ENCODE measurements at regions not wholly inside any gene's neighbourhood (a gene's known extent, or its start where the extent isn't known, plus 50 kb on each side); places are given as distances from the start of the nearest gene placed in this dataset.

DNA sequence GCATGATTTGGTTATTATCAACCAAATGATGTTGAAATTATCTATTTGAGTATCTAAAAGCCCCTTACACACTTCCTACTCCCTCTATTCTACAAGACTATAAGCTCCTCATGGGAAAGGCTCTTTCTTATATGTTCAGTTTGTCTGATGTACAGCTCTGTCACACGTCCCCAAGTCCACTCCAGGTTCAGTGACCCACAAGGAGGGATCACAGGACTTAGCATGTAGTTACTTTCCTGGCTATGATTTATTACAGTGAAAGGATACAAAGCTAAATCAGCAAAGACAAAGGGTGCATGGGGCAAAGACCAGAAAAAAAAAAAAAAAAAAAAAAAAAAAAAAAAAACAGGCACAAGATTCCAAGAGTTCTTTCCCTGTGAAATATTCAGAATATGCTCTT is 125.6 kb upstream of the TMEM106B start:
- DNase-seq = no peak

DNA sequence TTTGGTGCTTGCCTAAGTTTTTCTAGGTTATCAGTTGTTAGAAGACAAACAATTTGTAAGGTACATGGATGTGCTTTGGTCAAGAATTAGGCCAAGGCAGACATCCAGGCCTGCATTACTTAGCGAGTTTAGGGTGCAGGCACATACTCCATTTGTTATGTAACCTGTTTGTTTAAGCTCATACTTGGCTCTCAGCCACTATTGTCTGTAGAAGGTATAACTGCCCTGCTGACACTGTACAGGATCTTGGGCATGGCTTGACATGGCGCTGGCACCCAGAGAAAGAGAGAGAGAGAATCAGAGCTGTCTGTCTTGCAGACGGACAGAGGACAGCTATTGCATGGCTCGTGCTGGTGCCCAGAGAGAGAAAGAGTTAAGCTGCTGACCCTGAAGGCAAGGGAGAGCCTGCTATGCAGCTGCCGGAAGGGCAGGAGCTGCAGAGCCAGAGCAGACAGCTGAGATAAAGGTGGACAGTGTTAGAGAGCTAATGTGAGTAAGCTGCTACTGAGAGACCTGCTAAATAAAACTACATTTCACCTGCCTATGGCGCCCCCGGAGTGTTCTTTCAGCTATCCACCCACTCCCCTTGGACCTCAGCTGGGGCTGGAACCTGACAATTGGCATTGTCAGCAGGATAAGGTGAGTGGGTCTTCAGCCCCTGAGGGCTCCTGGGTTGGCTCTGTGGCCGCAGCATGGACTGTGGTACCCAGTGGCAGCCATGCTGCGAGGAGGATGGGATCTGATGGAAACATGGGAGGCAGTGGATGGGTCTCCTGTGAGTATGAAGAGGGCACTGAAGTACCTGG is 120.9 kb upstream of the TMEM106B start:
- no peak for DNase-seq

DNA sequence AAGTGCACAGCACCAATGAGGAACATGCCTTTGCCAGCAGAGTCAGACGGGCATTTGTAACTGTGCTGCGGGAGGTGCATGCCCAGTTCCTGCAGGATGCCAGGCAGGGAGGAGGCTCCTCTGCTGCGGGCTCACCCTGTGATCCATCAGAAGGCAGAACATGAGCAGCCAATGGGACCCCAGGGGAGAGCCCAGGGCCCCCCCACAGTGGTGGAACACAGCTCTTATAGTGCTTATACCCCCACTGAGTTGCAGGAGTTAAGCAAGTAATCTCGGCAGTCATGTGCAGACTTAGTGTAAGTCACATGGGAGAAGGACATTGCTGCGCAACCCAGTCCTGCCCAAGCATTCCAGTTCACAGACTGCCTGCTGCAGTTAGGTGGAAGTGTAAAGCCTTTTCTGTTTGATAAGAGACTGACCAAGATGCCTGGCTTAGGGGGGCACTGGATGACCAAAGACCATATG is 120.3 kb upstream of the TMEM106B start:
- DNase-seq = no peak

DNA sequence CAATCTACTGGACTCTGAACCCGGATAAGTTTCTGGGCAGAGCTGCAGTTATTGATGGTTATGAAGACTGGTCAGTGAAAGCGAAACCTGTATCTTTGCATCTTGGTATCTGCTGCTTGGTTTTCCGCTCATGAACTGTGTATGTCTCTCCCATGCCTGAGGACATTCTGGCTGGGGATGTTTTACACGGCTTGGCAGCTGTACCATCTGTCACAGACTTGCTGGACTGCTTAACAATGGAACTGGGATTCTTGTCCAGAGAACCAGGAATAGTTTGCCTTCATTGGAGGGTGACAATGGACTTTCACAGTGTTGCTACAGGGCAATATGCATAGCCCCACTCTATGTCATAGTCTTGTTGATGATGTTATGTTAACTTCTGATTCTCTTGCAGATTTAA is 119.9 kb upstream of the TMEM106B start:
- no peak for DNase-seq

DNA sequence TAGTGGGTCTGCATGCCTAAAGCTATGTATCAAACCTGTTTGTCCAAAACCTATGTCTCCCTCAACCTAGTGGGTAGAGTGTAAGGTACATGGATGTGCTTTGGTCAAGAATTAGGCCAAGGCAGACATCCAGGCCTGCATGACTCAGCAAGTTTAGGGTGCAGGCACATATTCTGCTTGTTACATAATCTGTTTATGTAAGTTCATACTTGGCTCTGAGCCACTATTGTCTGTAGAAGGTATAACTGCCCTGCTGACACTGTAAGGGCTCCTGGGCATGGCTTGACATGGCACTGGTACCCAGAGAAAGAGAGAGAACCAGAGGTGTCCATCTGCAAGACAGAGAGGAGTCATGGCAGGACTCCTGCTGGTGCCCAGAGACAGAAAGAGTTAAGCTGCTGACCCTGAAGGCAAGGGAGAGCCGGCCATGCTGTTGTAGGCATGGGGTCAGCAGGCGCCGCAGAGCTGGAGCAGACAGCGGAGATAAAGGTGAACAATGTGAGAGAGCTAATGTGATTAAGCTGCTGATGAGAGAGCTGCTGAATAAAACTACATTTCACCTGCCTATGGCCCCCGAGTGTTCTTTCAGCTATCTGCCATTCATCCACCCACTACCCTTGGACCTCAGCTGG is 118.5 kb upstream of the TMEM106B start:
- DNase-seq = no peak

DNA sequence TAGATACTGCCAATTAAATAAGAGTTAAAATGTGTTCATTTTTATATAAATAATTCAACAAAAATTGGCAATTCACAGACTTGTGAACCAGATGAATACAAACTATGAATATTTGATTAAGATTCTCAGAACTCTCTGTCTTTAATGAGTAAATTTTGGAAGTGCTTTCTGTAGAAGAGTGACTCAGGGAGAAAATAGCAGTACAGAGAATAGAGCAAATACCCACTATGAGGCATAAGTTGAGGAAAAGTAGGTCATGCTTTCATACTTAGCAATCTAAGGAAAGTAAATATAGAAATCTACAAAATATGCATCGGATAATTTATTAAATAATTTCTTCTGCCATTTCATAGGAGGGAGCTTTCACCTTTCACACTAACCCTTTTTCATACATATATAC is 117.7 kb upstream of the TMEM106B start:
- DNase-seq = no peak

DNA sequence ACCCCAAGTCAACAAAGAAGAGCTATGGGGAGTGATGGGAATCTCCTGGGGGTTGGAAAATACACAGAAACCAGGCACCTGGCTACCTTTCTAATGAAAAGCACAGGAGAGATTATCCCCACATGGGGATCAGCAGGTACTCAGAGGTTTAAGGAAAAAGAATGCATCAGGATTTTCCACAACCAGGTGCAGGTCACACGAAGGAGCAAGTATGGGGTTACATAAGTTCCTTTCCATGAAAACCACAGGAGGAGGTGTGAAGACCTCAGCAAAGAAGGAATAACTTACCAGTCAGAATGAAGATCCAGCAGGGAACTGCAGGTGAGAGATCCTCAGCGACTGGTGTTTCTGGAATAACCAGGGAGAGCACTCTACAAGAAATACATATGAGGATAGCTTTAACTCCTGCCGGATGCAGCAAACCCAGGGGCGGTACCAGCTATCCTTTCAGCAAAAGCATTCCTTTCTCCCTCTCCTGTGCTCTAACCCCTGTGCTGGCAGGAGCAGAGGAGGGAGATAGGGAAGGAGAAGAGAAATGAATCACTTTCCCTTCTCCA is 116.7 kb upstream of the TMEM106B start:
- DNase-seq = no peak

DNA sequence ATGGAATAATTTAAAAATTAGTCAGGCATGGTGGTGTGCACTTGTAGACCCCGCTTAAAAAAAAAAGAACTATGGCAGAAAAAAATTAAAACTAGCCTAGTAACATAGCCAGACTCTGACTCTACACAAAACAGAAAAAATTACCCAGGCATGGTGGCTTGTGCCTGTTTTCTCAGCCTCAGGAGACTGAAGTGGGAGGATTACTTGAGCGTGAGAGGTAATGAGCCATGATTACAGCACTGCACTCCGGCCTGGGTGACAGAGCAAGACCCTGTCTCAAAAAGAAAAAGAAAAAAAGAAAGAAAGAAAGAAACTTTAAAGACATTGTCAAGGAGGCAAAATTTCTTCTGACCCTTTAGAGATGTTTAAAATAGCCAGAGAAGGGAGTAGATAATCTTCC is 109.0 kb upstream of the TMEM106B start:
- DNase-seq = no peak

DNA sequence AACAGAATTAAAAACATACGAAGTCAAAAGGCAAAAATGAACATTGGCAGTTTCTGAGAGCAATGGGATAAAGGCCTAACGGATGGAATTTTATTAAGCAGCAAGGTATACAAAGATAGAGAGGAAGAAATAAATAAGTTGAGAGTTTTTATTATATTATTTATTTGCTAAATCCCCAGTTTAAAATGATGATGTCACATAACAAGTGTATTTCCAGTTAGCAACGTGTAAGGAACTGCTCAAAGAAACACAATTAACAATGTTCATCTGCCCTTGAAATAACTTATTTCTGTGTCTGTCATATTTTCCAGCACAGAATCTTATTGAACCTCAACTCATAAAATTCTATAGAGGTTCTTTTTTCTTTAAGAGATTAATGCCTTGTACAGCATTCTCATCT is 108.6 kb upstream of the TMEM106B start:
- no peak for DNase-seq

DNA sequence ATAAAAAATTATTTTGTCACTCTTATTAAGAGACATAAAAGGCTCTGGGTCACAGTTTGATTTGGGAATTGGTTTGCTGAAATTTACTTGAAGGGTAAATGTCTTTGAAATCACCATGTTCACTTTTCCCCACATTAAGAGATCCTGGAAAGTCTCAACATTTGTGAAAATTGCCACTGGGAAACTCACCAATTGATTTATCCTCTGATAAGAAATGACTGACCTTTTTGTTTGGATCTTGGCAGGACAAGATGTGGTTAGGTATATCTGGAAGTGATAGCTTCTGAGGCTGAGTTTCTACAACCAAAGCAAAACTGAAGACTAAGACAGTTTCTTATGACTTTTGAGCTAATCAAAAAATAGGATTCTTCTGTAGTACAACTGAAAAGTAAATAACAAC is 107.1 kb upstream of the TMEM106B start:
- no peak for DNase-seq

DNA sequence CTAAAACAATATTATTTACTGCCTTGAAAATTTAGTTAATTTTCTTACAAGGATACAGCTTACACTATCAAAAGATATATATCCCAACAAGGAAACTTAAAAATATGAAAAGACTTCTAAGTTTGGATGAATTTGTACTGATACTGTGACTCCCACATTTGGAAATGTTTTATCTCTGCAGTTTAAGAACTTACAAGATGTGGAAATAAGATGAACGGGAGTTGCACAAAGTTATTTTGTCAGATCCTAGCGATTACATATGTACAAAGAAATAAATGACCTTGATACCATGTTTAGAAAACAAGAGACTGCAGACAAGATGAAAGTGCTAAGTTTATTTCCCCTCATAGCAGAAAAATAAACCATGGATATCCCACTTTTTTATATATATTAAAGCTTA is 103.7 kb upstream of the TMEM106B start:
- DNase-seq = no peak

DNA sequence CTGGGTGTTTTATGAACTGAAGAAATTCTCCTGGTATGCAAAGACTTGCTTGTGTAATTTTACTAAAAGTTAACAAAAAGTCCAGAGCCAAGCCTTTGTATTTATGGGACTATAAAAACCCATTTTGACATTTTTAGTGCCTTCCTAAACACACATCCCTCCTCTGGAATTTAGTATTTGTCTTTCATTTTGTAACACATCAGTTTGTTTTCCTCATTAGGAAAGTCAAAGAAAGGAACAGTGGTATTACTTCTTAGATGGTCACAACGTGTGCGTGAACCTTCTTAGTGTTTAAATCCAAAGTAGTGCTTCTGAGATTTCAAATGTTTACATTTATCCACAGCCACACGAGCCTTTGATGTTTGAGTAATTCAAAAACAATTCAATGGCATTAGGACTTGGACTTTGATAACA is 103.2 kb upstream of the TMEM106B start:
- DNase-seq = no peak

DNA sequence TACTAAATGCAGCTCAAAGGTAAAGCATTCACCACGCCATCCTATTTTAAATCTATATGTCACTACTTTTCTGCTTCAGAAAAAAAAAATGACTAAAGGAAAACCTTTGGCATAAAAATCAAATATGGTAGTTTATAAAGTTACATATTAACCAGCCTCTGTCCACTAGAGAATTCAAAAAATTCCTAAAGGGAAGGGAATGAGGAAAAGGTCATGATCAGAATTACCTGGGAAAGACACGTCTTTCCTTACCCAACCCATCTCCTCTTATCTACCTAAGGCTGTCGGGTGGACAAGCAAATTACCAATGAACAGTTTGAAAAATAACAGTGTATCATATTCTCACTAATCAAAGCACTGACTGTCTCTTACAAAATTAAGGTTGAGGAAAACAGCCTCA is 100.7 kb upstream of the TMEM106B start:
- DNase-seq = no peak

DNA sequence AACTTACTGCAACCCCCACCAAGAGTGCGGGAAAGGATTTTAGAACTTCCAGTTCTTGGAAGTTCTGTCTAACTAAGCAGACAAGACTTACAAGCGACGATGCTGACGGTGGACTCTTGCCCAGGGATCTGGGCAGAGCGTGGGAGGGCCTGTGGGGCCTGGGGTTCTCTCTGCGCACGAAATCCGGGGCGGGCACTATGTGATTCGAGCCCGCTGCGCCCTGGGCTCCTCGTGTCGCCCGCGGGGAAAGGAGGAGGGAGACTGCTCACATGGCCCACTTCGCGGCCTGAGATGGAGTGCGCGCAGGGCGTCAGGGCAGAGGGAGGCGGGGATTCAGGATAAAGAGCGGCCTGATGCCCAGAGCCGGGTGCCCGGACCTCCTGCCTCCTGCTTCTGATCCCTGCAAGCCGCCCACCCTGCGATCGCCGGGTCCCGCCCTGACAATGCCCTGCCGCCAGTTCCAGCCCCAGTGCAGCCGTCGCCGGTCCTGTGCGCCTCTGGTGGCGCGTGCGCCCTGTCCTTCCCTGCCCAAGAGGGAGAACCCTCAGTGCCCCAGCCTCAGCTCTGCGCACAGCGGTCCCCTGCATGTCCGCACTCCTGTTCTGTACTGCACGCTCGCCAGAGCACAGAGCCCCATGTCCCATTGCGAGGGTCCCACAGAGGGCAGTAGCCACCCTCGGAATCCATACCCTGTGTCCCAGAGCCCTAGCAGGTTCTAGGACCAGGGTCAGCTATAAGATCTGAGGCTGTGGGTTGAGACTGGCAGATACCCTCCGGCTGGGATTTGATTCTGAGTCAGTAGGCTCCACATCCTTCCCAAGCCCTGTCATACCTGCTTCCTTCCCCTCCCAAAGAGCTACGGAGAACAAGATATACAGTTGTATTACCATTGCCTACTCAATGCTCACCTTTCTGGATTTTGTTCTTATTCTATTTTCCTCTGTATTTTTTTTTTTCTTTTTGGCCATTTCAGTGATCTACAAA is 99.4 kb upstream of the TMEM106B start:
- DNase-seq = peak; percentile 12

DNA sequence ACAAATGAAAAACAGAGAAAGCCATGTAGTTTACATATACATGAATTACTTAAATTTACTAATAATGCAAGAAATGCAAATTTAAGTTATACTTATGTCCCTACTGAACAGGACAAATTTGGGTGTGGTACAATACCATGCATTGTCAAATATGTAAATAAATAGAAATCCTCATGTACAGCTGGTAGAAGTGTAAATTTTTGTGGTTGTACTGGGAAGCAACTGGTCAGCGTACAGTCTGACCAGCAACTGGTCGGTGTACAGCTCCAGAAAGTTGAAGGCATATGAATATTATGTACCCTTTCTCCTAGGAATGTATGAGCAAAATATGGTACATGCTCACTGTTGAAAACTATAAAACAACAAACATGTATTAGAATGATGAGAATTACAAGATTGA is 93.9 kb upstream of the TMEM106B start:
- no peak for DNase-seq

DNA sequence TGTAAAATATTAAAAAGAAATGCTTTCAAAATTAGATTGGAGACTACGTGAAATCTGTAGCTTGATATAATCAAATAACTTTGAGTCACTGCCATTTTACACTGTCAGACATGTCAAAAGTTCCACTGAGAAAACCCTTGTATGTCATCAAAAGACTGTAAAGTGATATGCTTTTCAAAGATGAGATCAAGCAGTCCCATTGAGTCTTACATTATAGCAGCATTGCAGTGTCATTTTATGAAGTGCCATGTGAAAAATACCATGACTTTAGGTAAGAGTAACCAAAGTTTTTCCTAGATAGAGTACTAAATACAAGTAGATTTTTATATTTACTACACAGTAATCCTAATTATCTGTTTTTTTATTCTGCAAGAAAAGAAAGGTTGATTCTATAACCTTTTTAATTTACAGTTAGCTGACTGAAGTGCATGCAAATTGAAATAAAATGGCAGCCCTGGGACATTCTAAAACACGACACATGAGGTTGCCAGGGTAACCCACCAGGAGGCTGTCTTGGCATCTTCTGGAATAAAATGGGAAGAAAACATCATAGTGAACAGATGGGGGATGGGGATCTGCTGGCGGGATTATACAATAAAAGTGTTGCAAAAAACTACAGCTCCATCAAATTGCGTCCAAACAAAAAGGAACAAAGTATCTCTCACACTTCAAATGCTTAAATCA is 91.3 kb upstream of the TMEM106B start:
- DNase-seq = no peak

DNA sequence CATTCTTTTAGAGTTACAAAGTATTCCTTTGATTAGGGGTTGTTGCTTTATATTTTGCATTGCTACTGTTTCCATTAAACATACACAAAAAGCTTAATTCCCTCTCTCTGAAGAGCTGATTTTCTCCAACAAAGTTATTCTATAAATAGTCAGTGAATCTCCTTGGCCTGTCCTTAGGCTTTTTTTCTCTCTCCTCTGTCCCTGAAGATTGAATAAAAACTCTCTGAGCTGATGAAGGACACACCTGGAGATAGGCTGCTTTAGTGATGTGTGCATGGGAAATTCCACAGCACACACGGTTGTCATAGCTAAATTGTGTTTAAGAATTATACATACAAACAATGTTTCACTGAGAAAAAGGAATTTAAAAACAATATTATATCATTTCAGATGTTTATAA is 90.5 kb upstream of the TMEM106B start:
- no peak for DNase-seq

DNA sequence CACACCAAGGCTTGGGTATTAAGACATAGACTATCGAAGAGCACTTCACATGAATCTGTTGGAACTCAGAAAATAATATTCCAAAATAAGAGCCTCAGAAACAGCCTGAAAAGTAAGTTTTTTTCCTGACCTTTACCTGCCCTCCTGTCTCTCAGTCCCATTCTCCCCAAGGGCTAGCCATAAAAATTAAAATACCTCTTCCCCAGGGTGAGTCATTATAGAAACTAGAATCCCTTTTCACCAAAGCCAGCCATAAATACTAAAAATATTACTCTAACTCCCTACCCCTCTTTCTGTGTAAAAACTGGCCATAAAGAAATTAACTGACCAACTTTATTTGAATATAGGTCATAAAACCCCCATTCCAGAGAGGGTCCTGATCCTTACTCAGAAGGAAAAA is 87.9 kb upstream of the TMEM106B start:
- no peak for DNase-seq

DNA sequence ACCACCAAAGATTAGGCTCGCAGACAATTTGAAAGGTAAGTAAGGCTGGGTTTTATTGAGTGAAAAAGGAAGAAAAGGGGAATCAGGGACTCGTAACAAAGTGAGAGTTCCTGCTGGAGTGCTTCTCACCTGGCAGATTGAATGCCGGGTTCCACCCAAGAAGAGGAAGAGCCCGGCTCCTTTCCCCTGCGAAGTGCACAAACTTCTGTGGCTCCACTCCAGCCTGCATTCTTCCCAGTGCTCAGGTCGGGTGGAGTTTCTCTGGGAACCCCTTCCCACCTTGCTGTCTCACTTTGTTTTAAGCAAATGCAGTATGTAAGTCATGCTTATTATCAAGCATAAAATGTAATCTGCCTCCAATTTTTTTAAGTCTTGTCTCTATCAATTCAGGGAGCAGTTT is 87.1 kb upstream of the TMEM106B start:
- no peak for DNase-seq

DNA sequence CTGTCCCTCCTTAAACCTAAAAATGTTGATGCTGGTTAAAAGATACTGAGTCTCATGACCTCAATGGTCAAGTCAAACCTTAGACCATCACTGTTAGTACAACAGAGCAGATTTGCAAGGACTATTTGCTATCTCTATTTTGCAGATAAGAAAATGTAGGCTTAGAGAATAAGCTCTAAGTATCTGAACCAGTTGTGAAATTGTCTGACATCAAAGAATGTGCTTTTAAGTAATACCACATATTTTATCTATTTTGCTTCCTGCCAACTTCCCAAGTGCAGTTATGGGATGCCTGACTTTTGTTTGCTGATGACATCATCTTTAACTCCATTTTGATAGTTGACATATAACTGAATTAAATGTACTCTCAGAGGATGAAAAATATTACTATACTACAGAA is 83.6 kb upstream of the TMEM106B start:
- no peak for DNase-seq

DNA sequence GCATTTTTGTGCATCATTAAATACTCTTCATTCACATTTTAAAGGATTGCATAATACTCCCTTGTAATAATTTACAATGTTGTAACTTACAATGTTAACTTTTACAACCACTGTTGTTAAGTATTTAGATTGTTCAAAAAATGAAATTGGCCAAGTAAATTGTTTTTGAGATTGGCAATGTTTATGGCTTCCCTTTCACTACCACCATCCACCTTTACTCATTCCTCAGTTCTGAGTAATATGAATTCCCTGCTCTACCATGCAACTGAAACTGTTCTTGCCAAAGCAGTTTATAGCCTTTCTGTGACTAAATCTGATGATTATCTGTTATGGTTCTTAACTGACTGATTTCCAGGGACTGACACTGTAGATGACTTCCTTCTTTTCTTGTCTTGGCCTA is 80.5 kb upstream of the TMEM106B start:
- no peak for DNase-seq

DNA sequence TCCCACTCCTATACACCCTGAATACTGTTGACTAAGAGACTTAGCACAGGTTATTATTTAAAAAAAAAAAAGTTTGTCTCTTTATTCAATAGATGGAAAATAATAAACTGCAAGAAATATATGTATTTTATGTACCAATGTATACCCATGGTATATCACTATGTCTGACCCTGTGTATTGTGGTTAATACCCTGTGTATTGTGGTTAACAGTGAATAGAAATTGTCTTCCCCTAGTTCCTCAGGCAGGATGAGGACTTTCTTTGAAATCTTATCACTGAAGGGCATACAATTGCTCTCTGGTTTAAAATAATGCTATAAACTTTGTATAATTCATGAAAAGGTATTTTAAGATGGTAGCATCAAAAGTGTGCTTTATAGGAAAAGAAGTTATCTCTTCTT is 80.0 kb upstream of the TMEM106B start:
- DNase-seq = no peak

DNA sequence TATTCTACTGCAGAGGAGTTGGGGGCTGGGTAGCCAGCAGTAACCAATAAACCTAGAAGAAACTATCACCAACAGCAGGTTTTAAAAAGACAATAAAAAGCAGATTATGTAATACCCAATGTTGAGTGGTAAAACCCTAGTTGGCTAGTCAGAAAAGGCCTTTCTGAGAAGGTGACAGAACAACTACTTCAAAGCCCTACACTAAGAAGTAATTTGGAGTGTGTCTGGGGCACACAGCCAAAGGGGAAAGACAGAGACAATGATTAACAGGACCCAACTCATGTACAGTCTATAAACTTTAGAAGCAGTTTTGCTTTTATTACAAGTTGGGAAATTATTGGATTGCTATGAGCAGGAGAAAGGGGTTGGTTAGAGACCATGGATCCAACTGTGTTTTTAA is 77.2 kb upstream of the TMEM106B start:
- DNase-seq = no peak

Data from NCI-H526 treated with DMSO at 0.1 percent for 48 hours (cell line).